Heart left ventricle (tissue), 13 donors: ENCODE measurements at regions not wholly inside any gene's neighbourhood (a gene's known extent, or its start where the extent isn't known, plus 50 kb on each side); places are given as distances from the start of the nearest gene placed in this dataset.

ENCODE experiments used
- POLR2A ChIP-seq, 2 donors: fragments of 450-650 bp; IDR thresholded peaks; one replicate each; pipeline ENCODE4 v1.6.1; 2017; ENCODE audit warnings: antibody characterized with exemption in 2 of 2, mild to moderate bottlenecking in 2 of 2, moderate library complexity in 2 of 2
- TF ChIP-seq, protein P1 (sequence below), 12 donors: fragments of 200-600 bp; sonication (generic) in 4 of 12; IDR thresholded peaks; one replicate each; pipeline versions ENCODE4 v1.5.0 to v1.8.0; 2018 to 2022; ENCODE audit warnings: antibody characterized with exemption in 12 of 12, mild to moderate bottlenecking in 5 of 12
- donor health status: ischemic (EF 13 %, LVEDD 7.1; RV severe dilation, severe dysfunction).
- donor health status: DM: no; HTN: yes; CAD: no.
- donor health status: DM: no; HTN: no; CAD: no.
- donor health status: ischemic (EF 25% LVEDD 6.9; RV normal size, moderate dysfunction).
- donor health status: ischemic (EF 25% LVEDD 5.7; RV mildly dilated, moderate dysfunction).
- donor health status: ischemic (EF 35%, LVEDD 5.7; RV mildly dilated, moderate dysfunction).
- donor health status: nonischemic (EF 11% LVEDD 7.7; RV severe dilation, severe dysfunction).
- donor health status: DM: yes; HTN: yes; CAD: no.
- donor health status: PGD.
- donor health status: ischemic (EF 29% LVEDD 5.4; RV normal size, mild dysfunction).
- donor health status: nonischemic (EF 23%, LVEDD 6.1; RV moderate dilation, normal function).

DNA sequence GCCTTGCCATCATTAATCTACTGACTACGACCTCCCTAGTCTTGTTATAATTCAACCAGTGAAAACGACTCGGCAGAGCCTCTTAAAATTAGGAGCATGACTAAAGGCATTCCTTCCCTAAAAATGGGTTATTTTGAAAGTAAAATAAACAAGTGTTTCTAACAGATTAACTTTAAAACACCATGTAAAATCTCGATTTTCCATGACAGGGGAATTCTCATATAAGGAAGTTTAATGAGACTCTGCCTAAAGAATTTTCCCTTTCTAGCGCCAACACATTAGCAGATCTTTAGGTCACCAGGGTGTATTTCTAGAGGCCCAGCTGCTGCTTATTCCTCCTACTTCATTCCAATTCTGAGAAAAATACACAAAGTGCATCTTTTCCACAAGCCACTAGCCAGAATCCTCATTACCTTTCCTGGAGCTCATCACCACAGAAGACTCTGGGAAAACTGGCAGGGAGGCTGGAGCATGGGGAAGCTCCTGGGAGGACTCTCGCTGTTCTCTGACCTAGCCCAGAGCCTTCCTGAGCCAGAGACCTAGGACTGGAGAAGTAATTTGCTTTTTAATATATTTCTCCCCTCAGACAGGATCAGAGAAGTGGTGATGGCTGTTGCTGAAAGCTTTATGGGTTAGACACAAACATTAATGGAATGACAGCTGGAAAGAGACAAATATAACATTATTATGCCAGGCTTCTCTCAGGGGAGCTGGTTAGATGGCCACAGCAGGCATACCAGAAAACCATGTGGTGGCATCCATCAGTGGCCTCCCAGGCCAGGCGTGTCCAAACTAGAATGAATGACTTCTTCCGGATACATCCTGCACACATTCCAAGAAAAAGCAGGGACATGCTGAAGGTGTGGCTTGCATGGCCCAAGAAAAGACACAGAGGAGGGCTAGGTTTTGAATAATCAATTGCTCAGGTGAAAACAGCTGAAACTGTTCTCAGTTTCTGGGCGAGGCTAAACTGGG is 63.6 kb upstream of the CTTNBP2NL start:
- TF ChIP-seq, protein P1, sequence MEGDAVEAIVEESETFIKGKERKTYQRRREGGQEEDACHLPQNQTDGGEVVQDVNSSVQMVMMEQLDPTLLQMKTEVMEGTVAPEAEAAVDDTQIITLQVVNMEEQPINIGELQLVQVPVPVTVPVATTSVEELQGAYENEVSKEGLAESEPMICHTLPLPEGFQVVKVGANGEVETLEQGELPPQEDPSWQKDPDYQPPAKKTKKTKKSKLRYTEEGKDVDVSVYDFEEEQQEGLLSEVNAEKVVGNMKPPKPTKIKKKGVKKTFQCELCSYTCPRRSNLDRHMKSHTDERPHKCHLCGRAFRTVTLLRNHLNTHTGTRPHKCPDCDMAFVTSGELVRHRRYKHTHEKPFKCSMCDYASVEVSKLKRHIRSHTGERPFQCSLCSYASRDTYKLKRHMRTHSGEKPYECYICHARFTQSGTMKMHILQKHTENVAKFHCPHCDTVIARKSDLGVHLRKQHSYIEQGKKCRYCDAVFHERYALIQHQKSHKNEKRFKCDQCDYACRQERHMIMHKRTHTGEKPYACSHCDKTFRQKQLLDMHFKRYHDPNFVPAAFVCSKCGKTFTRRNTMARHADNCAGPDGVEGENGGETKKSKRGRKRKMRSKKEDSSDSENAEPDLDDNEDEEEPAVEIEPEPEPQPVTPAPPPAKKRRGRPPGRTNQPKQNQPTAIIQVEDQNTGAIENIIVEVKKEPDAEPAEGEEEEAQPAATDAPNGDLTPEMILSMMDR (IDR thresholded peaks at IDR 0.05), result no peak
- TF ChIP-seq POLR2A (IDR thresholded peaks at IDR 0.05), result no peak
